HCT116 (cell line): ENCODE measurements at regions not wholly inside any gene's neighbourhood (a gene's known extent, or its start where the extent isn't known, plus 50 kb on each side); places are given as distances from the start of the nearest gene placed in this dataset.

Experiments
- ATAC-seq: fragments of 200-7000 bp; cut with Tn5 transposase; 2 replicates; pipeline ENCODE4 v1.9.1; 2020; ENCODE audit warnings: mild to moderate bottlenecking, moderate library complexity
- BruUV-seq: library from RNA; stranded (reverse); fragments of 400-500 nt; replicated peaks from 2 replicates; lab custom pipeline; 2021; lab: Mats Ljungman, UMichigan
- CTCF ChIA-PET: fragments of 300-600 bp; sonication (Branson Sonifier 250); formaldehyde crosslinking; loops from one replicate; lab custom pipeline; 2021; ENCODE audit warnings: antibody characterized with exemption; lab: Charles Lee
- POLR2A ChIA-PET: fragments of 300-600, 350-600 bp; sonication (Branson Sonifier 250); formaldehyde crosslinking; loops from one replicate; lab custom pipeline; 2021; ENCODE audit warnings: antibody characterized with exemption; lab: Charles Lee
- RAD21 ChIA-PET, 2 experiments: fragments of 300-600 bp; sonication (Branson Sonifier 250); formaldehyde crosslinking; loops; one replicate each; lab custom pipeline; 2023; ENCODE audit warnings: low total read pairs in 2 of 2; ENCODE audit not compliant: uncharacterized antibody in 2 of 2, unreplicated experiment in 2 of 2, low non-redundant PET in 1 of 2; lab: Charles Lee
- DNase-seq: peaks from one replicate; pipeline ENCODE4 v3.0.0-alpha.2; 2010; ENCODE audit warnings: low read depth, low spot score
- H2AFZ ChIP-seq: fragments of 200-600 bp; shearing (Covaris generic), sonication (generic); 2 replicates; pipeline ENCODE4 v1.6.1; 2017; ENCODE audit warnings: low read depth, mixed run types, mixed read lengths, antibody characterized with exemption, low read length; ENCODE audit not compliant: poor library complexity, severe bottlenecking
- H3K27ac ChIP-seq: 2 replicates; pipeline ENCODE4 v1.5.1; 2012; ENCODE audit warnings: low read depth, low read length
- H3K27me3 ChIP-seq: fragments of 200-600 bp; sonication (generic); 2 replicates; pipeline ENCODE4 v1.6.1; 2016; ENCODE audit warnings: mixed run types, low read length, mixed read lengths; ENCODE audit not compliant: insufficient read depth
- H3K36me3 ChIP-seq, 2 experiments: fragments of 200-500 bp in 1 of 2; fragments of 200-600 bp in 1 of 2; sonication (Bioruptor generic) in 1 of 2; sonication (generic) in 1 of 2; 2 replicates each; pipeline versions ENCODE4 v1.5.1 to v1.6.1; 2014 to 2016; ENCODE audit warnings: low read length in 2 of 2, inconsistent platforms in 1 of 2, mixed read lengths in 1 of 2, mixed run types in 1 of 2; ENCODE audit not compliant: insufficient read depth in 2 of 2, control insufficient read depth in 1 of 2
- H3K4me1 ChIP-seq, 2 experiments: fragments of 200-600 bp in 1 of 2; sonication (generic) in 1 of 2; 2 replicates each; pipeline versions ENCODE4 v1.5.1 to v1.6.1; 2012 to 2017; ENCODE audit warnings: low read length in 2 of 2, inconsistent platforms in 1 of 2, mild to moderate bottlenecking in 1 of 2, mixed read lengths in 1 of 2, mixed run types in 1 of 2, moderate library complexity in 1 of 2; ENCODE audit not compliant: insufficient read depth in 2 of 2, control insufficient read depth in 1 of 2
- H3K4me2 ChIP-seq: fragments of 200-600 bp; sonication (generic); 2 replicates; pipeline ENCODE4 v1.6.1; 2017; ENCODE audit warnings: mixed run types, low read length, mixed read lengths
- H3K4me3 ChIP-seq, 2 experiments: fragments of 200-600 bp in 1 of 2; sonication (generic) in 1 of 2; replicated peaks in 1 of 2; 2 replicates each; pipeline ENCODE4 v1.5.1; 2011 to 2016; ENCODE audit warnings: low read length in 2 of 2, control low read depth in 1 of 2, low read depth in 1 of 2, mild to moderate bottlenecking in 1 of 2, mixed read lengths in 1 of 2, mixed run types in 1 of 2
- H3K79me2 ChIP-seq: fragments of 200-600 bp; sonication (generic); 2 replicates; pipeline ENCODE4 v1.6.1; 2017; ENCODE audit warnings: mild to moderate bottlenecking, mixed run types, low read length, moderate library complexity, mixed read lengths; ENCODE audit not compliant: insufficient read depth
- H3K9ac ChIP-seq: fragments of 200-600 bp; sonication (generic); 2 replicates; pipeline ENCODE4 v1.6.1; 2016; ENCODE audit warnings: low read length, mixed read lengths
- H3K9me2 ChIP-seq: fragments of 200-600 bp; sonication (generic), shearing (Covaris generic); 2 replicates; pipeline ENCODE4 v1.6.1; 2017; ENCODE audit warnings: mixed run types, mild to moderate bottlenecking, moderate library complexity; ENCODE audit not compliant: insufficient read depth
- H3K9me3 ChIP-seq, 2 experiments: fragments of 200-500 bp in 1 of 2; fragments of 200-600 bp in 1 of 2; sonication (Bioruptor generic) in 1 of 2; sonication (generic) in 1 of 2; 2 replicates each; pipeline ENCODE4 v1.6.1; 2014 to 2017; ENCODE audit warnings: low read length in 2 of 2, mixed read lengths in 2 of 2, inconsistent platforms in 1 of 2, low read depth in 1 of 2, mild to moderate bottlenecking in 1 of 2, mixed run types in 1 of 2, moderate library complexity in 1 of 2; ENCODE audit not compliant: control insufficient read depth in 1 of 2, insufficient read depth in 1 of 2
- H4K20me1 ChIP-seq: fragments of 200-600 bp; sonication (generic), shearing (Covaris generic); 2 replicates; pipeline ENCODE4 v1.6.1; 2017; ENCODE audit warnings: mixed run types, mild to moderate bottlenecking, moderate library complexity; ENCODE audit not compliant: insufficient read depth
- CBX3 ChIP-seq: IDR thresholded peaks from 2 replicates; pipeline ENCODE4 v1.6.1; 2012; ENCODE audit warnings: low read depth
- CTCF ChIP-seq, 3 experiments: fragments of 200-600 bp in 1 of 3; sonication (generic) in 1 of 3; IDR thresholded peaks in 2 of 3; conservative IDR thresholded peaks in 1 of 3; 2 replicates each; pipeline ENCODE4 v1.5.1; 2012 to 2017; ENCODE audit warnings: low read depth in 2 of 3, low read length in 2 of 3, antibody characterized with exemption in 1 of 3, borderline replicate concordance in 1 of 3, control low read depth in 1 of 3, mild to moderate bottlenecking in 1 of 3, mixed read lengths in 1 of 3, mixed run types in 1 of 3, moderate library complexity in 1 of 3; ENCODE audit not compliant: insufficient read depth in 1 of 3
- ELF1 ChIP-seq: IDR thresholded peaks from 2 replicates; pipeline ENCODE4 v1.6.1; 2012; ENCODE audit warnings: low read depth, borderline replicate concordance
- POLR2A ChIP-seq: IDR thresholded peaks from 2 replicates; pipeline ENCODE4 v1.7.0; 2011; ENCODE audit warnings: borderline replicate concordance; ENCODE audit not compliant: insufficient read depth, insufficient read length; ENCODE audit errors: extremely low read depth
- REST ChIP-seq: IDR thresholded peaks from 2 replicates; pipeline ENCODE4 v1.6.1; 2012; ENCODE audit warnings: low read depth
- SP1 ChIP-seq: IDR thresholded peaks from 2 replicates; pipeline ENCODE4 v1.6.1; 2012; ENCODE audit warnings: low read depth
- ZFX ChIP-seq: fragments of 450-650 bp; IDR thresholded peaks from 2 replicates; pipeline ENCODE4 v1.6.1; 2017
- intact Hi-C: fragments of 100-400 bp; cut with micrococcal nuclease; formaldehyde crosslinking; loops from 2 replicates; pipeline ENCODE4 v1.10.0; 2022

GRCh38 chr6:170018936-170019817 lies 267.8 kb downstream of the ERMARD start:
- Histone ChIP-seq H3K27me3 (peaks cover 35% of the 10 kb centered on the region), H3K27ac (no peak overlapping the region), H3K9me2 (no peaks in the 10 kb centered on the region), H2AFZ (no peak overlapping the region), H3K4me1 (no peaks in the 10 kb centered on the region), H4K20me1 (no peaks in the 10 kb centered on the region), H3K9me3 (no peaks in the 10 kb centered on the region), H3K36me3 (no peaks in the 10 kb centered on the region), H3K79me2 (no peaks in the 10 kb centered on the region), H3K4me3 (no peak overlapping the region), H3K9ac (no peak overlapping the region), H3K4me2 (no peak overlapping the region)
- no peak for DNase-seq
- CTCF ChIA-PET, result no interaction called here
- intact Hi-C loops, result no loop called here
- no TSS peak for BruUV-seq
- ATAC-seq, result no peak
- RAD21 ChIA-PET, result no interaction called here
- POLR2A ChIA-PET, result no interaction called here
- no peak for TF ChIP-seq POLR2A
- no peak for TF ChIP-seq SP1
- TF ChIP-seq CTCF (IDR thresholded peaks at IDR 0.05 in 2 of 3, conservative IDR thresholded peaks at IDR 0.05 in 1 of 3; ENCODE audit: borderline replicate concordance in 1 of 3, insufficient read depth in 1 of 3, low read depth in 2 of 3, low read length in 2 of 3), result no peak

- ChIA-PET POLR2A (no interaction called here), CTCF (no interaction called here), RAD21 (no interaction called here)
- no peaks in the 10 kb centered on the region for H3K9me3 ChIP-seq
- DNase-seq (no peak), ATAC-seq (no peak)
- BruUV-seq, result no TSS peak
- no peaks in the 10 kb centered on the region for H3K4me1 ChIP-seq
- H3K4me2 ChIP-seq, result no peak overlapping the region
- H3K27ac ChIP-seq, result no peak overlapping the region
- H3K27me3 ChIP-seq, result peaks cover 42% of the 10 kb centered on the region
- H3K36me3 ChIP-seq, result no peaks in the 10 kb centered on the region
- no peaks in the 10 kb centered on the region for H3K9me2 ChIP-seq
- no peak overlapping the region for H3K4me3 ChIP-seq
- no peaks in the 10 kb centered on the region for H4K20me1 ChIP-seq
- H3K79me2 ChIP-seq, result no peaks in the 10 kb centered on the region
- no peak overlapping the region for H2AFZ ChIP-seq
- no peak overlapping the region for H3K9ac ChIP-seq
- intact Hi-C loops, result no loop called here
- TF ChIP-seq CBX3 (no peak), ELF1 (no peak), POLR2A (no peak), ZFX (no peak), REST (no peak)
Measured at GRCh38 chr6:170018422-170018935, 267.1 kb downstream of the ERMARD start.
